Natural killer cell (primary cell): ENCODE measurements at regions not wholly inside any gene's neighbourhood (a gene's known extent, or its start where the extent isn't known, plus 50 kb on each side); places are given as distances from the start of the nearest gene placed in this dataset.
"Not testable (repeated sequence)": the region's sequence is repeated elsewhere in the genome, so short reads cannot be mapped to it uniquely, and the experiment has no call there.

ENCODE experiments used
- ATAC-seq, 3 donors: fragments of 150-1000 bp in 2 of 3; fragments of 200-7000 bp in 1 of 3; cut with Tn5 transposase; 1 replicate in 1 of 3; 2 replicates in 2 of 3; pipeline ENCODE4 v1.10.0; 2021; ENCODE audit warnings: mild to moderate bottlenecking in 2 of 3, moderate library complexity in 2 of 3
- DNase-seq, 2 donors: peaks; one replicate each; pipeline versions ENCODE4 v3.0.0 to v3.0.0-alpha.2; 2013 to 2021; ENCODE audit warnings: mixed read lengths in 1 of 2
- H3K27ac ChIP-seq: one replicate; pipeline ENCODE4 v1.5.1; 2013; ENCODE audit warnings: mild to moderate bottlenecking, low read length
- H3K27me3 ChIP-seq: one replicate; pipeline ENCODE4 v1.6.1; 2013; ENCODE audit warnings: low read length; ENCODE audit not compliant: control insufficient read depth, insufficient read depth
- H3K36me3 ChIP-seq: one replicate; pipeline ENCODE4 v1.6.1; 2013; ENCODE audit warnings: low read length; ENCODE audit not compliant: control insufficient read depth, insufficient read depth
- H3K4me1 ChIP-seq: one replicate; pipeline ENCODE4 v1.6.1; 2013; ENCODE audit warnings: low read length; ENCODE audit not compliant: control insufficient read depth, insufficient read depth
- H3K4me3 ChIP-seq: one replicate; pipeline ENCODE4 v1.5.1; 2013; ENCODE audit warnings: low read length
- H3K9me3 ChIP-seq: one replicate; pipeline ENCODE4 v1.6.1; 2013; ENCODE audit warnings: low read length; ENCODE audit not compliant: control insufficient read depth, insufficient read depth
- H3K27ac Mint-ChIP-seq, 2 donors: one replicate each; pipeline ENCODE4 v1.8.0; 2022; ENCODE audit warnings: mild to moderate bottlenecking in 2 of 2, mixed read lengths in 2 of 2, moderate library complexity in 1 of 2
- H3K27me3 Mint-ChIP-seq, 2 donors: one replicate each; pipeline ENCODE4 v1.8.0; 2022; ENCODE audit warnings: low read depth in 2 of 2, mixed read lengths in 2 of 2
- H3K36me3 Mint-ChIP-seq: one replicate; pipeline ENCODE4 v1.8.0; 2022; ENCODE audit warnings: mixed read lengths
- H3K4me1 Mint-ChIP-seq, 2 donors: one replicate each; pipeline ENCODE4 v1.8.0; 2022; ENCODE audit warnings: mixed read lengths in 2 of 2
- H3K4me3 Mint-ChIP-seq: one replicate; pipeline ENCODE4 v1.8.0; 2022; ENCODE audit warnings: mild to moderate bottlenecking, moderate library complexity, mixed read lengths
- H3K9me3 Mint-ChIP-seq, 2 donors: one replicate each; pipeline ENCODE4 v1.8.0; 2022; ENCODE audit warnings: mixed read lengths in 2 of 2
- CTCF ChIP-seq: fragments of 200-600 bp; IDR thresholded peaks from one replicate; pipeline ENCODE4 v1.8.0; 2022; ENCODE audit warnings: antibody characterized with exemption
- WGBS: methylation state at CpG from one replicate; pipeline ENCODE4 v1.1.7; 2013; ENCODE audit warnings: missing lambda C conversion rate; ENCODE audit not compliant: insufficient coverage; 5-methylcytosine and 5-hydroxymethylcytosine counted together
- intact Hi-C: fragments of 100-400 bp; cut with micrococcal nuclease; formaldehyde crosslinking; loops from one replicate; pipeline ENCODE4 v1.14.2; 2022

GRCh38 chr2:88880441-88880953 is 189.0 kb downstream of the RPIA start:
- peaks cover 2% of the 10 kb centered on the region for H3K27me3 ChIP-seq
- Mint-ChIP-seq H3K4me1 (no peaks in the 10 kb centered on the region), H3K9me3 (no peaks in the 10 kb centered on the region), H3K36me3 (no peaks in the 10 kb centered on the region), H3K4me3 (no peak overlapping the region), H3K27ac (no peak overlapping the region), H3K27me3 (peaks cover 5 to 23% of the 10 kb centered on the region in 2 donors)
- H3K36me3 ChIP-seq = no peaks in the 10 kb centered on the region
- WGBS = 3% methylated on average over 10 of the region's 11 CpGs
- H3K9me3 ChIP-seq = no peaks in the 10 kb centered on the region
- no peak overlapping the region for H3K27ac ChIP-seq
- intact Hi-C loops = no loop called here
- ATAC-seq = peak; percentile 53 to 80 (median 70)
- TF ChIP-seq CTCF = peak; percentile 90
- DNase-seq = peak in 1 of 2 donors; percentile 72
- H3K4me3 ChIP-seq = no peak overlapping the region
- peaks cover 3% of the 10 kb centered on the region for H3K4me1 ChIP-seq

- Mint-ChIP-seq H3K27me3 (peaks cover 5 to 46% of the 10 kb centered on the region in 2 donors), H3K4me3 (no peak overlapping the region)
Observed at GRCh38 chr2:88885275-88885674, 193.8 kb downstream of the RPIA start.

GRCh38 chr2:88885679-88886416 is 194.4 kb downstream of the RPIA start:
- no peak for DNase-seq
- no peak for TF ChIP-seq CTCF
- Histone ChIP-seq H3K27ac (peak overlapping the region; percentile 20), H3K27me3 (no peaks in the 10 kb centered on the region), H3K36me3 (no peaks in the 10 kb centered on the region), H3K9me3 (no peaks in the 10 kb centered on the region), H3K4me3 (no peak overlapping the region), H3K4me1 (no peaks in the 10 kb centered on the region)
- H3K27me3 Mint-ChIP-seq = peaks cover 5 to 40% of the 10 kb centered on the region in 2 donors
- ATAC-seq = no peak
- intact Hi-C loops = no loop called here
- H3K27ac Mint-ChIP-seq = no peak overlapping the region
- no peaks in the 10 kb centered on the region for H3K4me1 Mint-ChIP-seq
- H3K9me3 Mint-ChIP-seq = no peaks in the 10 kb centered on the region
- no peaks in the 10 kb centered on the region for H3K36me3 Mint-ChIP-seq
- WGBS = 51% methylated on average over 7 of the region's 11 CpGs
- H3K4me3 Mint-ChIP-seq = no peak overlapping the region

More at GRCh38 chr2:88885275-88885674, 193.8 kb downstream of the RPIA start:
- H3K9me3 ChIP-seq = no peaks in the 10 kb centered on the region
- DNase-seq (no peak), ATAC-seq (no peak)
- peaks cover 2% of the 10 kb centered on the region for H3K27me3 ChIP-seq
- no peak overlapping the region for H3K27ac ChIP-seq
- no peaks in the 10 kb centered on the region for H3K4me1 Mint-ChIP-seq
- H3K27ac Mint-ChIP-seq = no peak overlapping the region
- intact Hi-C loops = no loop called here
- peaks cover 3% of the 10 kb centered on the region for H3K4me1 ChIP-seq
- no peaks in the 10 kb centered on the region for H3K36me3 ChIP-seq
- H3K9me3 Mint-ChIP-seq = no peaks in the 10 kb centered on the region
- TF ChIP-seq CTCF = no peak
- 35% methylated on average over 3 of the region's 3 CpGs for WGBS
- no peaks in the 10 kb centered on the region for H3K36me3 Mint-ChIP-seq
- H3K4me3 ChIP-seq = no peak overlapping the region

GRCh38 chr2:88887466-88887865 is 196.0 kb downstream of the RPIA start:
- H3K4me3 Mint-ChIP-seq, H3K4me1 Mint-ChIP-seq, H3K36me3 ChIP-seq, ATAC-seq, DNase-seq, H3K9me3 ChIP-seq, H3K9me3 Mint-ChIP-seq, H3K27ac ChIP-seq, H3K4me3 ChIP-seq, H3K27ac Mint-ChIP-seq, H3K4me1 ChIP-seq, H3K36me3 Mint-ChIP-seq, intact Hi-C loops, H3K27me3 ChIP-seq: not testable (repeated sequence)
- 69% methylated on average over 3 of the region's 5 CpGs for WGBS
- H3K27me3 Mint-ChIP-seq = peaks cover 0 to 29% of the 10 kb centered on the region in 2 donors
